BLaER1 (cell line): ENCODE measurements at regions not wholly inside any gene's neighbourhood (a gene's known extent, or its start where the extent isn't known, plus 50 kb on each side); places are given as distances from the start of the nearest gene placed in this dataset.
"Not testable (repeated sequence)": the region's sequence is repeated elsewhere in the genome, so short reads cannot be mapped to it uniquely, and the experiment has no call there.

Experiments used
- H3K27ac ChIP-seq: shearing (Covaris generic); formaldehyde crosslinking; 2 replicates; pipeline ENCODE4 v1.8.1; 2022
- H3K27me3 ChIP-seq: shearing (Covaris generic); formaldehyde crosslinking; 2 replicates; pipeline ENCODE4 v1.8.1; 2022
- H3K36me3 ChIP-seq: shearing (Covaris generic); formaldehyde crosslinking; 2 replicates; pipeline ENCODE4 v1.8.1; 2022
- H3K4me1 ChIP-seq: shearing (Covaris generic); formaldehyde crosslinking; 2 replicates; pipeline ENCODE4 v1.8.1; 2022
- H3K4me2 ChIP-seq: shearing (Covaris generic); formaldehyde crosslinking; 2 replicates; pipeline ENCODE4 v1.8.1; 2022
- H3K4me3 ChIP-seq: shearing (Covaris generic); formaldehyde crosslinking; 2 replicates; pipeline ENCODE4 v1.8.1; 2022
- H3K9ac ChIP-seq: shearing (Covaris generic); formaldehyde crosslinking; 2 replicates; pipeline ENCODE4 v1.8.1; 2022
- H3K9me3 ChIP-seq: shearing (Covaris generic); formaldehyde crosslinking; 2 replicates; pipeline ENCODE4 v1.8.1; 2022
- H4K20me1 ChIP-seq: shearing (Covaris generic); formaldehyde crosslinking; 2 replicates; pipeline ENCODE4 v1.8.1; 2022
- Cebpa-rat ChIP-seq: shearing (Covaris generic); IDR thresholded peaks from 2 replicates; pipeline ENCODE4 v1.8.1; 2022

GRCh38 chr2:72032481-72033041 is 115.1 kb downstream of the CYP26B1 start:
- TF ChIP-seq Cebpa-rat = no peak
- H3K27me3 ChIP-seq = no peaks in the 10 kb centered on the region
- H3K9me3 ChIP-seq = no peaks in the 10 kb centered on the region
- no peak overlapping the region for H3K27ac ChIP-seq
- H4K20me1 ChIP-seq = no peaks in the 10 kb centered on the region
- H3K4me3 ChIP-seq = no peak overlapping the region
- H3K4me2 ChIP-seq = no peak overlapping the region
- H3K36me3 ChIP-seq = no peaks in the 10 kb centered on the region
- no peak overlapping the region for H3K9ac ChIP-seq
- H3K4me1 ChIP-seq = peaks cover 22% of the 10 kb centered on the region

- Histone ChIP-seq H4K20me1 (no peaks in the 10 kb centered on the region), H3K9ac (no peak overlapping the region), H3K4me3 (no peak overlapping the region), H3K4me2 (no peak overlapping the region), H3K4me1 (peaks cover 22% of the 10 kb centered on the region), H3K36me3 (no peaks in the 10 kb centered on the region), H3K27ac (no peak overlapping the region), H3K9me3 (no peaks in the 10 kb centered on the region), H3K27me3 (no peaks in the 10 kb centered on the region)
- no peak for TF ChIP-seq Cebpa-rat
Measured at GRCh38 chr2:72031346-72032110, 116.1 kb downstream of the CYP26B1 start.

- no peak overlapping the region for H3K4me3 ChIP-seq
- no peak overlapping the region for H3K4me2 ChIP-seq
- H4K20me1 ChIP-seq = no peaks in the 10 kb centered on the region
- no peaks in the 10 kb centered on the region for H3K36me3 ChIP-seq
- peaks cover under 1% of the 10 kb centered on the region; the same call in 1 of the 2 replicates for H3K4me1 ChIP-seq
- H3K9ac ChIP-seq = no peak overlapping the region
- H3K27ac ChIP-seq = no peak overlapping the region
- TF ChIP-seq Cebpa-rat = no peak
- H3K27me3 ChIP-seq = no peaks in the 10 kb centered on the region
- H3K9me3 ChIP-seq = no peaks in the 10 kb centered on the region
Measured at GRCh38 chr2:72028996-72029395, 118.7 kb downstream of the CYP26B1 start.

- TF ChIP-seq Cebpa-rat = no peak
- no peak overlapping the region for H3K4me2 ChIP-seq
- no peaks in the 10 kb centered on the region for H4K20me1 ChIP-seq
- H3K9ac ChIP-seq = no peak overlapping the region
- H3K4me1 ChIP-seq = no peaks in the 10 kb centered on the region
- H3K27ac ChIP-seq = no peak overlapping the region
- H3K27me3 ChIP-seq = no peaks in the 10 kb centered on the region
- no peaks in the 10 kb centered on the region for H3K9me3 ChIP-seq
- no peaks in the 10 kb centered on the region for H3K36me3 ChIP-seq
- no peak overlapping the region for H3K4me3 ChIP-seq
Measured at GRCh38 chr2:72028351-72028995, 119.2 kb downstream of the CYP26B1 start.

GRCh38 chr2:72027426-72028161 is 120.1 kb downstream of the CYP26B1 start:
- no peak overlapping the region for H3K9ac ChIP-seq
- H3K4me1 ChIP-seq = no peaks in the 10 kb centered on the region
- no peak for TF ChIP-seq Cebpa-rat
- no peaks in the 10 kb centered on the region for H3K36me3 ChIP-seq
- H3K4me3 ChIP-seq = no peak overlapping the region
- H3K4me2 ChIP-seq = no peak overlapping the region
- H3K27me3 ChIP-seq = no peaks in the 10 kb centered on the region
- no peaks in the 10 kb centered on the region for H4K20me1 ChIP-seq
- no peaks in the 10 kb centered on the region for H3K9me3 ChIP-seq
- no peak overlapping the region for H3K27ac ChIP-seq

- H3K27ac ChIP-seq = no peak overlapping the region
- H3K4me1 ChIP-seq = no peaks in the 10 kb centered on the region
- no peaks in the 10 kb centered on the region for H3K27me3 ChIP-seq
- no peak overlapping the region for H3K9ac ChIP-seq
- H3K9me3 ChIP-seq = no peaks in the 10 kb centered on the region
- H3K36me3 ChIP-seq = no peaks in the 10 kb centered on the region
- no peak overlapping the region for H3K4me2 ChIP-seq
- TF ChIP-seq Cebpa-rat = no peak
- H4K20me1 ChIP-seq = no peaks in the 10 kb centered on the region
- H3K4me3 ChIP-seq = no peak overlapping the region
Measured at GRCh38 chr2:72026819-72027425, 120.7 kb downstream of the CYP26B1 start.

GRCh38 chr2:72024451-72025175 is 123.0 kb downstream of the CYP26B1 start:
- Histone ChIP-seq H3K4me2 (no peak overlapping the region), H3K4me1 (no peaks in the 10 kb centered on the region), H3K27ac (no peak overlapping the region), H3K36me3 (no peaks in the 10 kb centered on the region), H3K27me3 (no peaks in the 10 kb centered on the region), H3K9ac (no peak overlapping the region), H4K20me1 (no peaks in the 10 kb centered on the region), H3K9me3 (no peaks in the 10 kb centered on the region), H3K4me3 (no peak overlapping the region)
- no peak for TF ChIP-seq Cebpa-rat

GRCh38 chr2:72023678-72024390 is 123.8 kb downstream of the CYP26B1 start:
- Histone ChIP-seq H3K4me3 (no peak overlapping the region), H3K9me3 (no peaks in the 10 kb centered on the region), H3K27me3 (no peaks in the 10 kb centered on the region), H3K27ac (no peak overlapping the region), H3K4me2 (no peak overlapping the region), H3K9ac (no peak overlapping the region), H4K20me1 (no peaks in the 10 kb centered on the region), H3K36me3 (no peaks in the 10 kb centered on the region), H3K4me1 (no peaks in the 10 kb centered on the region)
- TF ChIP-seq Cebpa-rat = no peak

GRCh38 chr2:72021371-72021770 is 126.3 kb downstream of the CYP26B1 start:
- H3K36me3 ChIP-seq = not testable (repeated sequence)

More at GRCh38 chr2:72021371-72021770, 126.3 kb downstream of the CYP26B1 start:
- not testable (repeated sequence) for H3K27ac ChIP-seq, H3K27me3 ChIP-seq, H3K9ac ChIP-seq, H3K4me1 ChIP-seq, H3K4me3 ChIP-seq, H4K20me1 ChIP-seq, H3K9me3 ChIP-seq, H3K4me2 ChIP-seq
